GM10266 (cell line): ENCODE measurements at regions not wholly inside any gene's neighbourhood (a gene's known extent, or its start where the extent isn't known, plus 50 kb on each side); places are given as distances from the start of the nearest gene placed in this dataset.

Source experiments
- DNase-seq: peaks from one replicate; pipeline ENCODE4 v3.0.0; 2012; ENCODE audit errors: extremely low spot score
- TF ChIP-seq, protein P1 (sequence below): IDR thresholded peaks from 2 replicates; pipeline ENCODE4 v1.5.1; 2012; ENCODE audit warnings: mild to moderate bottlenecking, low read depth; ENCODE audit not compliant: control insufficient read depth, insufficient read depth; ENCODE audit errors: missing control alignments

GRCh38 chr7:35536396-35536826 is 158.5 kb downstream of the HERPUD2 start:
- DNase-seq: no peak
- TF ChIP-seq, protein P1, sequence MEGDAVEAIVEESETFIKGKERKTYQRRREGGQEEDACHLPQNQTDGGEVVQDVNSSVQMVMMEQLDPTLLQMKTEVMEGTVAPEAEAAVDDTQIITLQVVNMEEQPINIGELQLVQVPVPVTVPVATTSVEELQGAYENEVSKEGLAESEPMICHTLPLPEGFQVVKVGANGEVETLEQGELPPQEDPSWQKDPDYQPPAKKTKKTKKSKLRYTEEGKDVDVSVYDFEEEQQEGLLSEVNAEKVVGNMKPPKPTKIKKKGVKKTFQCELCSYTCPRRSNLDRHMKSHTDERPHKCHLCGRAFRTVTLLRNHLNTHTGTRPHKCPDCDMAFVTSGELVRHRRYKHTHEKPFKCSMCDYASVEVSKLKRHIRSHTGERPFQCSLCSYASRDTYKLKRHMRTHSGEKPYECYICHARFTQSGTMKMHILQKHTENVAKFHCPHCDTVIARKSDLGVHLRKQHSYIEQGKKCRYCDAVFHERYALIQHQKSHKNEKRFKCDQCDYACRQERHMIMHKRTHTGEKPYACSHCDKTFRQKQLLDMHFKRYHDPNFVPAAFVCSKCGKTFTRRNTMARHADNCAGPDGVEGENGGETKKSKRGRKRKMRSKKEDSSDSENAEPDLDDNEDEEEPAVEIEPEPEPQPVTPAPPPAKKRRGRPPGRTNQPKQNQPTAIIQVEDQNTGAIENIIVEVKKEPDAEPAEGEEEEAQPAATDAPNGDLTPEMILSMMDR: no peak

DNA sequence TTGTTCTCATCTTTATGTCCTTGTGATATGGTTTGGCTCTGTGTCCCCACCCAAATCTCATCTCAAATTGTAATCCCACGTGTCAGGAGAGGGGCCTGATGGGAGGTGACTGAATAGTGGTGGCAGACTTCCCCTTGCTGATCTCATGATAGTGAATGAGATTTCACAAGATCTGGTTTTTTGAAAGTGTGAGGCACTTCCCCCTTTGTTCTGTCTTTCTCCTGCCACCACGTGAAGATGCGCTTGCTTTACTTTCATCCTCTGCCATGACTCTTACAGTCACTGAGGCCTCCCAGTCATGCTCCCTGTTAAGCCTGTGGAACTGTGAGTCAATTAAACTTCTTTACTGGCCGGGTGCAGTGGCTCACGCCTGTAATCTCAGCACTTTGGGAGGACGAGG is 161.0 kb downstream of the HERPUD2 start:
- TF ChIP-seq, protein P1: no peak
- DNase-seq: no peak

- DNase-seq: no peak
- TF ChIP-seq, protein P1: no peak
Observed at GRCh38 chr7:35530124-35531109, 164.5 kb downstream of the HERPUD2 start.

DNA sequence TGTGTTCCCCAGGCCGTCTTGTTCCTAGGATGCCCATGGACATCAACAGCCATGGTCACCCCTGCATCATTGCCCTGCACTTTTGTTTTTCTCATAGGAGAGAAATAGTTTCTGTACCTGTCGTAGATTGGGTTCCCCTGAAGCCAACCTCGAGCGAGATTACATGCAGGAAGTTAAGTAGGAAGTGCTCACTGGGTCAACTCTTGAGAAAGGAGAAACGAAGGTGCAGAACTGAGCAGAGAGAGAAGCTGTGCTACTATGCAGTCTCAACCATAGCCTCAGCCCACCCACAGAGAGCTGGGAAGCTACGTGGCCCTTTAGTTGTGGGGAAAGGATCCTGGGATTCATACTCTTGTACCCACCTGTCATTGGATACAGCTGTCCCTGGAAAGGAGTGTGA is 165.2 kb downstream of the HERPUD2 start:
- DNase-seq: no peak

GRCh38 chr7:35528381-35528977 is 166.5 kb downstream of the HERPUD2 start:
- no peak for DNase-seq
- TF ChIP-seq, protein P1: no peak

More for the DNA sequence above, 165.2 kb downstream of the HERPUD2 start:
- TF ChIP-seq, protein P1: no peak

GRCh38 chr7:35526645-35527044 is 168.3 kb downstream of the HERPUD2 start:
- TF ChIP-seq, protein P1: no peak
- DNase-seq: no peak
